WTC11 (cell line): ENCODE measurements at regions not wholly inside any gene's neighbourhood (a gene's known extent, or its start where the extent isn't known, plus 50 kb on each side); places are given as distances from the start of the nearest gene placed in this dataset.

Experiments used
- ATAC-seq: fragments of 200-7000 bp; cut with Tn5 transposase; 2 replicates; pipeline ENCODE4 v1.10.0; 2021; ENCODE audit warnings: mild to moderate bottlenecking, moderate library complexity
- CTCF ChIA-PET: fragments of 300-600 bp; sonication (Branson Sonifier 250); formaldehyde crosslinking; loops from one replicate; lab custom pipeline; 2021; ENCODE audit warnings: antibody characterized with exemption; lab: Charles Lee
- POLR2A ChIA-PET: fragments of 350-600 bp; sonication (Branson Sonifier 250); formaldehyde crosslinking; loops from one replicate; lab custom pipeline; 2021; ENCODE audit warnings: antibody characterized with exemption; lab: Charles Lee
- DNase-seq: peaks from one replicate; pipeline ENCODE4 v3.0.0; 2021; ENCODE audit warnings: low spot score
- H3K27ac Mint-ChIP-seq: 2 replicates; pipeline ENCODE4 v1.8.0; 2021; ENCODE audit warnings: mixed read lengths
- H3K27me3 Mint-ChIP-seq: 2 replicates; pipeline ENCODE4 v1.8.0; 2021; ENCODE audit warnings: low read depth, mild to moderate bottlenecking, moderate library complexity, mixed read lengths
- H3K36me3 Mint-ChIP-seq: 2 replicates; pipeline ENCODE4 v1.8.0; 2021; ENCODE audit warnings: mixed read lengths
- H3K4me1 Mint-ChIP-seq: 2 replicates; pipeline ENCODE4 v1.8.0; 2022; ENCODE audit warnings: mixed read lengths
- H3K4me3 Mint-ChIP-seq: 2 replicates; pipeline ENCODE4 v1.8.0; 2021; ENCODE audit warnings: mild to moderate bottlenecking, moderate library complexity, mixed read lengths
- H3K9me3 Mint-ChIP-seq: 2 replicates; pipeline ENCODE4 v1.8.0; 2021; ENCODE audit warnings: mixed read lengths
- ATF1 ChIP-seq: sonication (generic); formaldehyde crosslinking; IDR thresholded peaks from 2 replicates; pipeline ENCODE4 v1.8.1; 2023; ENCODE audit warnings: mild to moderate bottlenecking, moderate library complexity, missing genetic modification reagents
- GTF2I ChIP-seq: fragments of 250-450 bp; sonication (Bioruptor Pico); conservative IDR thresholded peaks from 2 replicates; pipeline ENCODE4 v1.4.0; 2021; ENCODE audit warnings: mild to moderate bottlenecking
- NFE2L1 ChIP-seq: sonication (generic); formaldehyde crosslinking; IDR thresholded peaks from 2 replicates; pipeline ENCODE4 v1.8.1; 2023; ENCODE audit warnings: missing genetic modification reagents
- NR2C2 ChIP-seq: sonication (generic); formaldehyde crosslinking; IDR thresholded peaks from 2 replicates; pipeline ENCODE4 v1.8.0; 2022; ENCODE audit warnings: mild to moderate bottlenecking, missing genetic modification reagents
- SP1 ChIP-seq: sonication (generic); formaldehyde crosslinking; conservative IDR thresholded peaks from 2 replicates; pipeline ENCODE4 v1.8.1; 2022; ENCODE audit warnings: missing genetic modification reagents
- ZNF219 ChIP-seq: sonication (generic); formaldehyde crosslinking; IDR thresholded peaks from 2 replicates; pipeline ENCODE4 v1.8.0; 2023; ENCODE audit warnings: missing genetic modification reagents, mild to moderate bottlenecking, borderline replicate concordance
- ZNF263 ChIP-seq: sonication (generic); formaldehyde crosslinking; IDR thresholded peaks from 2 replicates; pipeline ENCODE4 v1.8.1; 2022; ENCODE audit warnings: low read depth, mild to moderate bottlenecking, moderate library complexity, missing genetic modification reagents
- TF ChIP-seq, protein P1 (sequence below): fragments of 250-450 bp; sonication (Bioruptor Pico); IDR thresholded peaks from 2 replicates; pipeline ENCODE4 v2.1.2; 2022; ENCODE audit warnings: mild to moderate bottlenecking, moderate library complexity
- TF ChIP-seq, protein P2 (sequence below): sonication (generic); formaldehyde crosslinking; IDR thresholded peaks from 2 replicates; pipeline ENCODE4 v1.8.1; 2022; ENCODE audit warnings: low read depth, missing genetic modification reagents, borderline replicate concordance
- TF ChIP-seq, protein P3 (sequence below): fragments of 250-450 bp; sonication (Bioruptor Pico); IDR thresholded peaks from 2 replicates; pipeline ENCODE4 v1.9.0; 2021; ENCODE audit warnings: mild to moderate bottlenecking
- TF ChIP-seq, protein P4 (sequence below): sonication (generic); formaldehyde crosslinking; IDR thresholded peaks from 2 replicates; pipeline ENCODE4 v1.8.1; 2023; ENCODE audit warnings: mild to moderate bottlenecking, missing genetic modification reagents, moderate library complexity
- TF ChIP-seq, protein P5 (sequence below): fragments of 250-450 bp; sonication (Bioruptor Pico); IDR thresholded peaks from 2 replicates; pipeline ENCODE4 v1.9.0; 2021; ENCODE audit warnings: mild to moderate bottlenecking
- TF ChIP-seq, protein P6 (sequence below): sonication (generic); formaldehyde crosslinking; IDR thresholded peaks from 2 replicates; pipeline ENCODE4 v1.8.0; 2023; ENCODE audit warnings: missing genetic modification reagents, mild to moderate bottlenecking, borderline replicate concordance
- TF ChIP-seq, protein P7 (sequence below): sonication (generic); formaldehyde crosslinking; IDR thresholded peaks from 2 replicates; pipeline ENCODE4 v1.8.0; 2022; ENCODE audit warnings: mild to moderate bottlenecking, missing genetic modification reagents
- TF ChIP-seq, protein P8 (sequence below): sonication (generic); formaldehyde crosslinking; IDR thresholded peaks from 2 replicates; pipeline ENCODE4 v1.8.0; 2023; ENCODE audit warnings: missing genetic modification reagents

DNA sequence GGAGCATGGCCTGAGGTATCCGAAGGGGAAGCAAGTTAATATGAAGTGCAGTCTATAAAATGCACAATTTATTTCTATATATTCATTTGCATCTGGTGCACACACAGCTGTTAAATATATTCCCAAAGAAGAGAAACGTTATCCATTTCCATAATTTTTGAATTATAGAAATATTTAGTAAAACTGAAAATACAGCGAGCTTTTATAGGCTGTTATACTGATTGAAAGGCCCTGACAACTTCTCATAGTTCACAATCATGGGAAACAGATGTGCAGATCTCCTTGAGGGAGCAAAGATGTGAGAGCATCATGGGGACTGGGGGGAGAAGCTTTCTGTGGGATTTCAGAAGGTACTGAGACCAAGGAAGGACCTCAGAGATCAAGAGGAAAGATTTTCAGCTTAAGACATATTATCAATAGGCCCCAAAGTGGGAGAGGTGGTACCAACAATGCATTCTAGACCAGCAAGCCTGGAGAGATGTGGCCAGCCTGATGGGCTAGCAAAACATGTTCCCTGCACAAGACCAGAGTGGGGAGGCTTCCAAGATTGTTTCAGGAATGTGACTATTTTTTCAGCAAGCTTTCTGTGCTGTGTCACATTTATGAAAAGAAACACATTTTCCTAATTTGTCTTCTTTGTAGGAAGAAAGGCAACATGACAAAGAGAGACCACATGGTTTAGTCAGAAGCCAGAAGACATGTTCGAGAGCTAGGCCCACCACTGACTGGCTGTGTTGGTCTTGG lies 256.0 kb upstream of the SFRP2 start:
- H3K36me3 Mint-ChIP-seq, result no peaks in the 10 kb centered on the region
- H3K4me1 Mint-ChIP-seq, result peaks cover 14% of the 10 kb centered on the region
- peaks cover 10% of the 10 kb centered on the region for H3K9me3 Mint-ChIP-seq
- no peak for DNase-seq
- ChIA-PET CTCF (interaction anchor here (1.6 kb wide), 1 partner anchor 38 kb away, joined by 3 read pairs; no protein-coding TSS in a partner anchor), POLR2A (no interaction called here)
- no peak overlapping the region for H3K4me3 Mint-ChIP-seq
- no peak for ATAC-seq
- TF ChIP-seq, protein P1, sequence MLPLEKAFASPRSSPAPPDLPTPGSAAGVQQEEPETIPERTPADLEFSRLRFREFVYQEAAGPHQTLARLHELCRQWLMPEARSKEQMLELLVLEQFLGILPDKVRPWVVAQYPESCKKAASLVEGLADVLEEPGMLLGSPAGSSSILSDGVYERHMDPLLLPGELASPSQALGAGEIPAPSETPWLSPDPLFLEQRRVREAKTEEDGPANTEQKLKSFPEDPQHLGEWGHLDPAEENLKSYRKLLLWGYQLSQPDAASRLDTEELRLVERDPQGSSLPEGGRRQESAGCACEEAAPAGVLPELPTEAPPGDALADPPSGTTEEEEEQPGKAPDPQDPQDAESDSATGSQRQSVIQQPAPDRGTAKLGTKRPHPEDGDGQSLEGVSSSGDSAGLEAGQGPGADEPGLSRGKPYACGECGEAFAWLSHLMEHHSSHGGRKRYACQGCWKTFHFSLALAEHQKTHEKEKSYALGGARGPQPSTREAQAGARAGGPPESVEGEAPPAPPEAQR (CRISPR knock-in tag), result no peak
- no peak for TF ChIP-seq ZNF263 (CRISPR knock-in tag)
- TF ChIP-seq, protein P2, sequence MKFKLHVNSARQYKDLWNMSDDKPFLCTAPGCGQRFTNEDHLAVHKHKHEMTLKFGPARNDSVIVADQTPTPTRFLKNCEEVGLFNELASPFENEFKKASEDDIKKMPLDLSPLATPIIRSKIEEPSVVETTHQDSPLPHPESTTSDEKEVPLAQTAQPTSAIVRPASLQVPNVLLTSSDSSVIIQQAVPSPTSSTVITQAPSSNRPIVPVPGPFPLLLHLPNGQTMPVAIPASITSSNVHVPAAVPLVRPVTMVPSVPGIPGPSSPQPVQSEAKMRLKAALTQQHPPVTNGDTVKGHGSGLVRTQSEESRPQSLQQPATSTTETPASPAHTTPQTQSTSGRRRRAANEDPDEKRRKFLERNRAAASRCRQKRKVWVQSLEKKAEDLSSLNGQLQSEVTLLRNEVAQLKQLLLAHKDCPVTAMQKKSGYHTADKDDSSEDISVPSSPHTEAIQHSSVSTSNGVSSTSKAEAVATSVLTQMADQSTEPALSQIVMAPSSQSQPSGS (CRISPR knock-in tag), result no peak
- H3K27me3 Mint-ChIP-seq, result no peaks in the 10 kb centered on the region; the same call in 1 of the 2 replicates
- no peak overlapping the region for H3K27ac Mint-ChIP-seq

DNA sequence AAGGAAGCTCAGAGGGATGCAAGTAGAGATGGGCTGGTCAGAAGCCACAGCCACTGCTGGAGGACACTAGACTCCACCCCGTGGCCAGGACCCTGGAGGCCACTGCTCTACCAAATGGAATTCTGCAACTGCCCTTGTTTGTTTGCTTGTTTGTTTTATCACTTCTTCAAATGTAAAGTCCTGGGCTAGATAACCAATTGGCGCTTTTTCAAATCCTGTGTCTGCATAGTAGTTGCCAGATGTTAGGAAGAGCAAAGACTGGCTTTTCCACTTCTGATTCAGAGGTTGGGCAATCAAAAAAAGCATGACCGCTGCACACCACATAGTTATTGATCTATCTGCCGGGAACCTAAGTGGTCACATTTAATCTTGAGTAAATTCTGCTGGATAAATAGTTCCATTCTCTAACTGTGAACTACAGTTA lies 255.2 kb upstream of the SFRP2 start:
- Mint-ChIP-seq H3K36me3 (no peaks in the 10 kb centered on the region), H3K27me3 (no peaks in the 10 kb centered on the region; the same call in 1 of the 2 replicates), H3K27ac (no peak overlapping the region), H3K9me3 (peaks cover 10% of the 10 kb centered on the region), H3K4me3 (no peak overlapping the region), H3K4me1 (peaks cover 6% of the 10 kb centered on the region)
- POLR2A ChIA-PET, result no interaction called here
- ATAC-seq, result no peak
- DNase-seq, result no peak
- CTCF ChIA-PET, result no interaction called here
- TF ChIP-seq, protein P3, sequence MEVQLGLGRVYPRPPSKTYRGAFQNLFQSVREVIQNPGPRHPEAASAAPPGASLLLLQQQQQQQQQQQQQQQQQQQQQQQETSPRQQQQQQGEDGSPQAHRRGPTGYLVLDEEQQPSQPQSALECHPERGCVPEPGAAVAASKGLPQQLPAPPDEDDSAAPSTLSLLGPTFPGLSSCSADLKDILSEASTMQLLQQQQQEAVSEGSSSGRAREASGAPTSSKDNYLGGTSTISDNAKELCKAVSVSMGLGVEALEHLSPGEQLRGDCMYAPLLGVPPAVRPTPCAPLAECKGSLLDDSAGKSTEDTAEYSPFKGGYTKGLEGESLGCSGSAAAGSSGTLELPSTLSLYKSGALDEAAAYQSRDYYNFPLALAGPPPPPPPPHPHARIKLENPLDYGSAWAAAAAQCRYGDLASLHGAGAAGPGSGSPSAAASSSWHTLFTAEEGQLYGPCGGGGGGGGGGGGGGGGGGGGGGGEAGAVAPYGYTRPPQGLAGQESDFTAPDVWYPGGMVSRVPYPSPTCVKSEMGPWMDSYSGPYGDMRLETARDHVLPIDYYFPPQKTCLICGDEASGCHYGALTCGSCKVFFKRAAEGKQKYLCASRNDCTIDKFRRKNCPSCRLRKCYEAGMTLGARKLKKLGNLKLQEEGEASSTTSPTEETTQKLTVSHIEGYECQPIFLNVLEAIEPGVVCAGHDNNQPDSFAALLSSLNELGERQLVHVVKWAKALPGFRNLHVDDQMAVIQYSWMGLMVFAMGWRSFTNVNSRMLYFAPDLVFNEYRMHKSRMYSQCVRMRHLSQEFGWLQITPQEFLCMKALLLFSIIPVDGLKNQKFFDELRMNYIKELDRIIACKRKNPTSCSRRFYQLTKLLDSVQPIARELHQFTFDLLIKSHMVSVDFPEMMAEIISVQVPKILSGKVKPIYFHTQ (CRISPR knock-in tag), result no peak
- TF ChIP-seq ZNF263 (CRISPR knock-in tag), result no peak
- TF ChIP-seq GTF2I (CRISPR knock-in tag), result no peak
- TF ChIP-seq ATF1 (CRISPR knock-in tag), result no peak
- TF ChIP-seq, protein P4, sequence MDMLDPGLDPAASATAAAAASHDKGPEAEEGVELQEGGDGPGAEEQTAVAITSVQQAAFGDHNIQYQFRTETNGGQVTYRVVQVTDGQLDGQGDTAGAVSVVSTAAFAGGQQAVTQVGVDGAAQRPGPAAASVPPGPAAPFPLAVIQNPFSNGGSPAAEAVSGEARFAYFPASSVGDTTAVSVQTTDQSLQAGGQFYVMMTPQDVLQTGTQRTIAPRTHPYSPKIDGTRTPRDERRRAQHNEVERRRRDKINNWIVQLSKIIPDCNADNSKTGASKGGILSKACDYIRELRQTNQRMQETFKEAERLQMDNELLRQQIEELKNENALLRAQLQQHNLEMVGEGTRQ (CRISPR knock-in tag), result no peak
- TF ChIP-seq, protein P5, sequence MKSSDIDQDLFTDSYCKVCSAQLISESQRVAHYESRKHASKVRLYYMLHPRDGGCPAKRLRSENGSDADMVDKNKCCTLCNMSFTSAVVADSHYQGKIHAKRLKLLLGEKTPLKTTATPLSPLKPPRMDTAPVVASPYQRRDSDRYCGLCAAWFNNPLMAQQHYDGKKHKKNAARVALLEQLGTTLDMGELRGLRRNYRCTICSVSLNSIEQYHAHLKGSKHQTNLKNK (CRISPR knock-in tag), result no peak
- TF ChIP-seq, protein P6, sequence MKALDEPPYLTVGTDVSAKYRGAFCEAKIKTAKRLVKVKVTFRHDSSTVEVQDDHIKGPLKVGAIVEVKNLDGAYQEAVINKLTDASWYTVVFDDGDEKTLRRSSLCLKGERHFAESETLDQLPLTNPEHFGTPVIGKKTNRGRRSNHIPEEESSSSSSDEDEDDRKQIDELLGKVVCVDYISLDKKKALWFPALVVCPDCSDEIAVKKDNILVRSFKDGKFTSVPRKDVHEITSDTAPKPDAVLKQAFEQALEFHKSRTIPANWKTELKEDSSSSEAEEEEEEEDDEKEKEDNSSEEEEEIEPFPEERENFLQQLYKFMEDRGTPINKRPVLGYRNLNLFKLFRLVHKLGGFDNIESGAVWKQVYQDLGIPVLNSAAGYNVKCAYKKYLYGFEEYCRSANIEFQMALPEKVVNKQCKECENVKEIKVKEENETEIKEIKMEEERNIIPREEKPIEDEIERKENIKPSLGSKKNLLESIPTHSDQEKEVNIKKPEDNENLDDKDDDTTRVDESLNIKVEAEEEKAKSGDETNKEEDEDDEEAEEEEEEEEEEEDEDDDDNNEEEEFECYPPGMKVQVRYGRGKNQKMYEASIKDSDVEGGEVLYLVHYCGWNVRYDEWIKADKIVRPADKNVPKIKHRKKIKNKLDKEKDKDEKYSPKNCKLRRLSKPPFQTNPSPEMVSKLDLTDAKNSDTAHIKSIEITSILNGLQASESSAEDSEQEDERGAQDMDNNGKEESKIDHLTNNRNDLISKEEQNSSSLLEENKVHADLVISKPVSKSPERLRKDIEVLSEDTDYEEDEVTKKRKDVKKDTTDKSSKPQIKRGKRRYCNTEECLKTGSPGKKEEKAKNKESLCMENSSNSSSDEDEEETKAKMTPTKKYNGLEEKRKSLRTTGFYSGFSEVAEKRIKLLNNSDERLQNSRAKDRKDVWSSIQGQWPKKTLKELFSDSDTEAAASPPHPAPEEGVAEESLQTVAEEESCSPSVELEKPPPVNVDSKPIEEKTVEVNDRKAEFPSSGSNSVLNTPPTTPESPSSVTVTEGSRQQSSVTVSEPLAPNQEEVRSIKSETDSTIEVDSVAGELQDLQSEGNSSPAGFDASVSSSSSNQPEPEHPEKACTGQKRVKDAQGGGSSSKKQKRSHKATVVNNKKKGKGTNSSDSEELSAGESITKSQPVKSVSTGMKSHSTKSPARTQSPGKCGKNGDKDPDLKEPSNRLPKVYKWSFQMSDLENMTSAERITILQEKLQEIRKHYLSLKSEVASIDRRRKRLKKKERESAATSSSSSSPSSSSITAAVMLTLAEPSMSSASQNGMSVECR, result no peak
- TF ChIP-seq, protein P7, sequence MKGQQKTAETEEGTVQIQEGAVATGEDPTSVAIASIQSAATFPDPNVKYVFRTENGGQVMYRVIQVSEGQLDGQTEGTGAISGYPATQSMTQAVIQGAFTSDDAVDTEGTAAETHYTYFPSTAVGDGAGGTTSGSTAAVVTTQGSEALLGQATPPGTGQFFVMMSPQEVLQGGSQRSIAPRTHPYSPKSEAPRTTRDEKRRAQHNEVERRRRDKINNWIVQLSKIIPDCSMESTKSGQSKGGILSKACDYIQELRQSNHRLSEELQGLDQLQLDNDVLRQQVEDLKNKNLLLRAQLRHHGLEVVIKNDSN (CRISPR knock-in tag), result no peak
- TF ChIP-seq NR2C2 (CRISPR knock-in tag), result no peak
- no peak for TF ChIP-seq ZNF219 (CRISPR knock-in tag)
- TF ChIP-seq, protein P8, sequence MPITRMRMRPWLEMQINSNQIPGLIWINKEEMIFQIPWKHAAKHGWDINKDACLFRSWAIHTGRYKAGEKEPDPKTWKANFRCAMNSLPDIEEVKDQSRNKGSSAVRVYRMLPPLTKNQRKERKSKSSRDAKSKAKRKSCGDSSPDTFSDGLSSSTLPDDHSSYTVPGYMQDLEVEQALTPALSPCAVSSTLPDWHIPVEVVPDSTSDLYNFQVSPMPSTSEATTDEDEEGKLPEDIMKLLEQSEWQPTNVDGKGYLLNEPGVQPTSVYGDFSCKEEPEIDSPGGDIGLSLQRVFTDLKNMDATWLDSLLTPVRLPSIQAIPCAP (CRISPR knock-in tag), result no peak
- TF ChIP-seq NFE2L1 (CRISPR knock-in tag), result no peak
- TF ChIP-seq SP1 (CRISPR knock-in tag), result no peak
